CD4-positive, alpha-beta T cell treated with Interleukin-6 at 100 ng/mL for 8 hours (primary cell): ENCODE measurements at regions not wholly inside any gene's neighbourhood (a gene's known extent, or its start where the extent isn't known, plus 50 kb on each side); places are given as distances from the start of the nearest gene placed in this dataset.

Experiments used
- DNase-seq: peaks from one replicate; pipeline ENCODE4 v3.0.0-alpha.2; 2020; ENCODE audit warnings: mixed read lengths, low spot score

GRCh38 chr14:58697930-58698642, 60.3 kb downstream of the DACT1 start:
- no peak for DNase-seq

GRCh38 chr14:58699681-58700205, 62.0 kb downstream of the DACT1 start:
- no peak for DNase-seq

DNA sequence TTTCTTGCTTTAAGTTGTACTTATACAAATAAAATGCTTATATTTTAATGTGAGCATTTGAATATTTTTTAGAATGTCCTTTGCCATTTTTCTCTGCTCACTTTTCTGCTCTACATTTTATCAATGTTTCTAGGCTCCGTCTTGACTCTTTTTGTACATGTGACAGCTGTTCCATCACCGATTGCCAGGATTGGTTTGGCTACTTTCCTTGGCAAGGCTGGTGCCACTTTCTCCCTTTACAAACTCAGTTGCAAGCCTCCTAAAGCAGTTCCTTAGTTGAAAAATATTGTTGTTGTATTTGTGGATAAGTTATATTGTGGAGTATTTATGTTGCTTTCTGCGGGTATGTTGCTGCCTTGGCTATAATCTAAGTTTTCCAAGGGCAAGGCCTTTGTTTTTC, 63.4 kb downstream of the DACT1 start:
- DNase-seq, result no peak

GRCh38 chr14:58701604-58702003, 63.8 kb downstream of the DACT1 start:
- DNase-seq, result no peak

DNA sequence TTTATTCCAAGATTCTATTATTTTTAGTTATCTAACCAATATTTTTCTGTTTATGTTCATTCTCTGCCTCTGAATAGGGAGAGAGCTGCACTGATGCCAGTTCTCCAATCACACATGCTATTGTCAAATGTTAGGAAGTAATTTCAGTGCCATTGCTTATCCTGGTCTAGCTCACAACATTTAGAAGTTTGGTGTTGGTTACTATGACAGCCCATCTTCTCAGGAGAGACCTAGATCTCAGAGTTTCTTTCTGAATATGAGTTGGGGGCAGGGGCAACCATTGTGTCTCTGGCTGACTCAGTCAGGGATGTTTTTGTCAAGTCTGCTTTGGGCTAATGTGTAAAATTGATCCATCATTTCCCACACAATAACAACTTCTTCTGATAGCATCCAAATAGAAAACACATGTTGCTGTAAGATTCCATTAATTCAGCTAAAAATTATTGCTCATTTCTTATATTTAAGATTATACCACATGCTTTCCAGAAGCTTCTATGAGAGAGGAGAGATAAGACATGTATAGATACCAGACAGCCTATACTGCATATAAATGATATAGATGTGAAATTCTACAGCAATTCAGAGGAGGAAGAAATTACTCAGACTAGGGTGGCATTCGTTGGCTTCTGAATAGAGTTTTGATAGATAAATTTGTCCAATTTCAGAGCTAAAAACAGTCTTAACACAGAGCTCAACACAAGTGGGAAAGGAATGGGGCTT, 64.8 kb downstream of the DACT1 start:
- DNase-seq, result no peak

DNA sequence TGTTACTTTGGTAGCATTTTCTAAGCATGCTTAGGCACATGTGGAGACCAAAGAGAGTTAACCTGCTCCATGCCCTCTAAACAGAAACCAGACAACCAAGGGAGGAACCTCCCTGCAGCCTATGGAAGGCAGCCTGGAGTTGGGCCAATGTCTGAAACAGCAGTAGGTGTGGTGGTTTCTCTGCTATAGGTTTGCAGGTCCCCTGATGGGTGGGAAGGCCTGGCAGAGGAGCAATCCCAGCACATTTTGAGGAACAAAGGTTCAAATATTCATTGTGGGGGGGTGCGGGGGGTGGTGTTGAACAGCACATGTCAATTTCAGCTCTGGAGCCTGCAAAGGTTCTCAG, 65.4 kb downstream of the DACT1 start:
- no peak for DNase-seq

GRCh38 chr14:58705066-58705465, 67.3 kb downstream of the DACT1 start:
- no peak for DNase-seq

GRCh38 chr14:58707949-58708348, 70.2 kb downstream of the DACT1 start:
- DNase-seq, result no peak

GRCh38 chr14:58709949-58710348, 72.2 kb downstream of the DACT1 start:
- DNase-seq, result no peak

DNA sequence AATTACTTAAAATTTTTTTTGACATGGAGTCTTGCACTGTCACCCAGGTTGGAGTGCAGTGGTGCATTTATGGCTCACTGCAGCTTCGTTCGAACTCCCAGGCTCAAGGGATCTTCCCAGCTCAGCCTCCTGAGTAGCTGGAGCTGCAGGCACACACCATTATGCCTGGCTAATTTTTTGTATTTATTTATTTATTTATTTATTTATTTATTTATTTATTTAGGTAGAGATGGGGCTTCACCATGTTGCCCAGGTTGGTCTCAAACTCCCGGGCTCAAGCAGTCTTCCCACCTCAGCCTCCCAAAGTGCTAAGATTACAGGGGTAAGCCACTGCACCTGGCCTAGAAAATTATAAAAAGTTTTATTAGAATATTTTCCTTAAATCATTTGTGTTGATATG, 73.6 kb downstream of the DACT1 start:
- DNase-seq, result no peak

DNA sequence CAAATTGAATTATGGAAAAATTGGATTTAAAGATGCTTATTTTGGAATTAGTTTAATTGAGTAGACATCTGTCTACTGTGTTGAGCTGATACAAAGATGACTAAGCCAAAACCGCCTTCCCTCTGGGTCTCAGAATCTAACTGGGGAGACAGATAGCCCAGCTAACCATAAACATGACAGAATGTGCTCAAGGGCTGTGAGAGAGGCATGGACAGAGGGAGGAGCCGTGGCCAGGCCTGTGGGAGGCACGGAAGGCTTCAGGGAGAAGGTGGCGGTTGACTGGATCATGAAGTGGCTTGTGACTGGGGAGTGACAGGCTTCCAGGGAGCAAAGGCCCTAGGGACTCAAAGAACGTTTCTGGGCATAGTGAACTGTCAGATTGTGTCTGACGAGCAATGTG, 74.6 kb downstream of the DACT1 start:
- no peak for DNase-seq

DNA sequence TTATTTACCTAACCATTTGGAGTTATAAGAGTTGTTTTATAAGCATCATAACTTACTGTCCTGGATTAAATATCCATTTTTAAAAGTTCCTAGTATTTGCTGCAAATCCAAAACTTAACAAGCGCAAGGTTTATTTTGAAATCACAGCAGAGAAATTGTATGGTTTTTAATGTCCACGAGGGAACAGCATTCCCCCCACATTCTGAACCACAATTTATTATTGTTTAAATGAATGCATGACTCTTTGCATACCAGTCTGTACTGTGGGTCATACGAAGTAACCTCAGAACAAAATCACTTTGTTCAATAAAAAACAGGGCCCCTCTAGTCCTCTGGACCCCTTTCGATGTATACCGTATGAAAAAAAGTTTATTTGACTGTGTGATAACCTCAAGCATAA, 75.9 kb downstream of the DACT1 start:
- no peak for DNase-seq

DNA sequence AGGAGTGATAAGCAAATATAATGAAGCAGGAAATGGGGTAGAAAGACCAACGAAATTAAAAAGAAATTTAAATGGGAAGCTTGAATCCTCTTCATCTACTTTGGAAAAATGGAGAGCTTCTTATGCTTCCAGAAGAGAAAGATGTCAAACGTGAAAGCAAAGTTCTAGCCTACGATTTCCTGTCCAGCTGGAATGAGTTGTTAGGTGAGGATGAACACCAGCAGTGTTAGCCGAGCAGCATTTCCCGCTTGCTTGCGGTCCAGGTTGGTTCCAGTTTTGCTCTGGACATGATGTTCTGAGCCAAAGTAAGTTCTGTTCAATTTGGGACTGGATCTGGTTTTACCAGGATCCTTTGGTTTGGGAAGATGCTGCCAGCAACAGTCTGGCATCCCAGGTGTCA, 78.9 kb downstream of the DACT1 start:
- no peak for DNase-seq

DNA sequence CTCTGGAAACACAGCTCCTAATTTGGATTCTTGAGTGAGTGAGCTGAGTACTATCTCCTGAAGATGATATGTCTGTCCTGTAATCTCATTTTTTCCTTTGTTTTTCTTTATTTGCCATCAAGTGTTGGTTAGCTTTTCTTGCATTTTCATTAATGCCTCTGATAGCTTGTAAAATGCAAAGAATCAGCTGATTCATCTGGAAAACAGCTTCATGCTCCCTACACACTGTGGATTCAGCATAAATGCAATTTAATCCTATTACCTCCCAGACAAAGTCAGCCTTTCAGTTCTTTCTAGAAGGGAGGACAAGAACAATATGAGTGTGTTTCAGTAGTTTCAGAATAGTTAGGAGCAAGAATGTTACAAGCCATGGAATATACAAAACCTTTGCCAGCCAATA, 79.4 kb downstream of the DACT1 start:
- no peak for DNase-seq

DNA sequence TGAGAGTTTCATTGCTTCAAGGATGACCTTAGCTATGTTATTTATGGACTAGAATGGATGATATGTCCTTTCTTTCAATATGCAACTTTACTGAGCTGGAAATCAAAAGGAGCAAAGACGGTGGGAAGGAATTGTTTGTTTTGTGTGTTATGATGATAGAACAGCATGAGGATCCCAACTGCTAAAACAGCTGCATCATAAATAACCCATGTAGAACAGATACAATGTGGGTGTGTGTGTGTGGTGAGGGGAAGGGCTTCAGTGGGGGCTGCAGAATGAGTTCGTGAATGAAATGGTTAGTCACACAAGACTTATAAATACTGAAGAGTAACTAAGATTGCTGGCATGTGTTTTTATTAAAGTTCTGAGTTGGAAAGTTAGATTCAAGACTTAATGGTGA, 80.1 kb downstream of the DACT1 start:
- DNase-seq, result no peak

- no peak for DNase-seq
Observed at GRCh38 chr14:58718226-58719205, 80.8 kb downstream of the DACT1 start.

GRCh38 chr14:58721723-58722122, 84.0 kb downstream of the DACT1 start:
- no peak for DNase-seq

DNA sequence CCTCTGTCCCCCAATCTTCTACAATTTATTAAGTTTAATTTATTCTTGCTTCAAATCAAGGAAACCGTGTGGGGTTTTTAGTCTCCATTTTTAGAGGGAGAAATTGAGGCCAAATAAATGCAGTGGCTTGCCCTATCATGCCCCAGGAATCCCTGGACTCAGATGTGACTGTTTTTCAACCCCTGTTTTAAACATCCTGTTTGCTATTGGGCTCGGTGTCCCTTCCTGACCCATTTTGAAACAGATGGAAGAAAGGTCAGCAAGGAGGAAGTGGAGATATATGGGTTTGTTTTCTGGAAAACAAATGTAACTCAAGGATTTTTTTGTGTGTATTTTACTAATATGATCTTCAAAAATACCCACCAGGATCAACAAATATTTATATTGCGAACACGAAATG, 84.7 kb downstream of the DACT1 start:
- DNase-seq, result no peak

DNA sequence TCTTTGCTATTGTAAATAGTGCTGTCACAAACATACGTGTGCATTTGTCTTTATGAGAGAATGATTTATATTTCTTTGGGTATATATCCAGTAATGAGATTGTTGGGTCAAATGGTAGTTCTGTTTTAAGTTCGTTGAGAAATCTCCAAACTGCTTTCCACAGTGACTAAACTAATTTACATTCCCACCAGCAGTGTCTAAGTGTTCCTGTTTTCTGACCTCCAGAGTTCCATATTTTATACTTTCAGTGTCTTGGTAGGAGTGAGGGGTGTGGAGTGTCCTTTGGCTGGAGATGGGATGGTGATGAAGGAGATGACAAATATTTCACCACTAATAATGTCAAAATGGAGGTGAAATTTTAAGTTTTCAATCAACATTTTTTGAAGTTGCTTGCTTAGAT, 86.4 kb downstream of the DACT1 start:
- no peak for DNase-seq

GRCh38 chr14:58724702-58725101, 86.9 kb downstream of the DACT1 start:
- DNase-seq, result no peak

DNA sequence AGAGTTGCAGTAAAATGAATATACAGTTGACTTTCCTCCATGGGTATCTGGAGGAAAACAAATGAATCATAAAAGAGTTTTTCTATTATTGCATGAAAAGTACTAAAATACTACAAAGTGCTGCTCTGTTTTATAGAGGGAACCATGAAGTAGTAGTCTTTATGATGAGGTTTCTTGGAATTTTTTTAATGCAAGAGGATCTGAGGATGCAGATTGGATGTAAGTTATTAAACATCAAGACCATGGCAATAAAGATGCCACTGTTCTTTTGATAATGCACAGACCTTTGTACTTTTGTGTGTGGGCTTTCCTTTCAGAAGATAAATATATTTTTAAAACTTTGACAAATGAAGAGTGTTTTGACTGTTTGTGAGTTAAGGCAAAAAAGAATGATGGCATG, 87.5 kb downstream of the DACT1 start:
- DNase-seq, result no peak

GRCh38 chr14:58725871-58726270, 88.1 kb downstream of the DACT1 start:
- DNase-seq, result no peak
